HFF-Myc (cell line): ENCODE measurements at regions not wholly inside any gene's neighbourhood (a gene's known extent, or its start where the extent isn't known, plus 50 kb on each side); places are given as distances from the start of the nearest gene placed in this dataset.

Experiments
- DNase-seq: peaks from one replicate; pipeline ENCODE4 v3.0.0-alpha.2; 2011; ENCODE audit warnings: low read depth; ENCODE audit errors: extremely low read depth
- H3K4me3 ChIP-seq: replicated peaks from 2 replicates; pipeline ENCODE4 v1.5.1; 2011; ENCODE audit warnings: low read depth, mild to moderate bottlenecking, control low read depth, low read length
- CTCF ChIP-seq: IDR thresholded peaks from 2 replicates; pipeline ENCODE4 v1.5.1; 2012; ENCODE audit warnings: mild to moderate bottlenecking, low read depth, low read length, control low read depth; ENCODE audit errors: missing control alignments

GRCh38 chr1:94719926-94720793 lies 100.0 kb upstream of the SLC44A3 start:
- no peak for DNase-seq
- H3K4me3 ChIP-seq: no peak overlapping the region
- TF ChIP-seq CTCF: no peak

- no peak overlapping the region for H3K4me3 ChIP-seq
- DNase-seq: no peak
- TF ChIP-seq CTCF: no peak
Observed at GRCh38 chr1:94716965-94717364, 103.2 kb upstream of the SLC44A3 start.

- DNase-seq: no peak
- TF ChIP-seq CTCF: no peak
- no peak overlapping the region for H3K4me3 ChIP-seq
Observed at GRCh38 chr1:94715321-94715720, 104.8 kb upstream of the SLC44A3 start.

GRCh38 chr1:94714552-94714951 lies 105.6 kb upstream of the SLC44A3 start:
- no peak for DNase-seq
- no peak for TF ChIP-seq CTCF
- H3K4me3 ChIP-seq: no peak overlapping the region

- DNase-seq: no peak
Observed at GRCh38 chr1:94714152-94714551, 106.0 kb upstream of the SLC44A3 start.

GRCh38 chr1:94713472-94714141 lies 106.5 kb upstream of the SLC44A3 start:
- no peak for TF ChIP-seq CTCF
- peak; percentile 96 for DNase-seq
- H3K4me3 ChIP-seq: no peak overlapping the region

More at GRCh38 chr1:94714152-94714551, 106.0 kb upstream of the SLC44A3 start:
- H3K4me3 ChIP-seq: no peak overlapping the region
- TF ChIP-seq CTCF: no peak
